Right atrium auricular region (tissue), 2 donors: ENCODE measurements at regions not wholly inside any gene's neighbourhood (a gene's known extent, or its start where the extent isn't known, plus 50 kb on each side); places are given as distances from the start of the nearest gene placed in this dataset.

Source experiments
- DNase-seq: peaks from one replicate; pipeline ENCODE4 v3.0.0-alpha.2; 2019; ENCODE audit warnings: low spot score
- H3K27ac ChIP-seq, 2 donors: fragments of 200-600 bp; sonication (generic); 1 replicate in 1 of 2; 2 replicates in 1 of 2; pipeline ENCODE4 v1.5.1; 2016 to 2019
- H3K27me3 ChIP-seq, 2 donors: fragments of 200-600 bp; sonication (generic); one replicate each; pipeline versions ENCODE4 v1.5.1 to v1.6.0; 2017 to 2019
- H3K36me3 ChIP-seq: fragments of 200-600 bp; sonication (generic); one replicate; pipeline ENCODE4 v1.5.1; 2016
- H3K4me1 ChIP-seq, 2 donors: fragments of 200-600 bp; sonication (generic); one replicate each; pipeline versions ENCODE4 v1.5.1 to v1.6.0; 2017 to 2019
- H3K4me3 ChIP-seq, 2 donors: fragments of 200-600 bp; sonication (generic); 1 replicate in 1 of 2; 2 replicates in 1 of 2; pipeline ENCODE4 v1.5.1; 2017 to 2019; ENCODE audit warnings: mild to moderate bottlenecking in 1 of 2, moderate library complexity in 1 of 2
- H3K9me3 ChIP-seq, 2 donors: fragments of 200-600 bp; sonication (generic); one replicate each; pipeline ENCODE4 v1.5.1; 2019
- CTCF ChIP-seq, 2 donors: fragments of 200-600 bp; sonication (generic); IDR thresholded peaks; one replicate each; pipeline ENCODE4 v1.5.1; 2019; ENCODE audit warnings: antibody characterized with exemption in 2 of 2

- no peak overlapping the region for H3K27ac ChIP-seq
- no peaks in the 10 kb centered on the region for H3K27me3 ChIP-seq
- H3K4me3 ChIP-seq, result no peak overlapping the region
- H3K36me3 ChIP-seq, result no peaks in the 10 kb centered on the region
- peaks cover 0 to 9% of the 10 kb centered on the region in 2 donors for H3K9me3 ChIP-seq
- TF ChIP-seq CTCF (IDR thresholded peaks at IDR 0.05), result no peak
- H3K4me1 ChIP-seq, result no peaks in the 10 kb centered on the region
- no peak for DNase-seq
Measured at GRCh38 chr2:221145396-221145795, 426.7 kb downstream of the EPHA4 start.

GRCh38 chr2:221153226-221153625, 418.9 kb downstream of the EPHA4 start:
- no peak overlapping the region for H3K4me3 ChIP-seq
- TF ChIP-seq CTCF (IDR thresholded peaks at IDR 0.05), result no peak
- no peaks in the 10 kb centered on the region for H3K27me3 ChIP-seq
- DNase-seq, result no peak
- no peaks in the 10 kb centered on the region for H3K9me3 ChIP-seq
- no peaks in the 10 kb centered on the region for H3K4me1 ChIP-seq
- no peaks in the 10 kb centered on the region for H3K36me3 ChIP-seq
- H3K27ac ChIP-seq, result no peak overlapping the region

- no peak for TF ChIP-seq CTCF (IDR thresholded peaks at IDR 0.05)
- H3K36me3 ChIP-seq, result no peaks in the 10 kb centered on the region
- no peaks in the 10 kb centered on the region for H3K9me3 ChIP-seq
- DNase-seq, result no peak
- no peaks in the 10 kb centered on the region for H3K4me1 ChIP-seq
- no peak overlapping the region for H3K4me3 ChIP-seq
- H3K27me3 ChIP-seq, result no peaks in the 10 kb centered on the region
- H3K27ac ChIP-seq, result no peak overlapping the region
Measured at GRCh38 chr2:221154176-221154575, 417.9 kb downstream of the EPHA4 start.

GRCh38 chr2:221156062-221156734, 415.9 kb downstream of the EPHA4 start:
- no peaks in the 10 kb centered on the region for H3K9me3 ChIP-seq
- no peak overlapping the region for H3K27ac ChIP-seq
- H3K4me3 ChIP-seq, result no peak overlapping the region
- H3K4me1 ChIP-seq, result no peaks in the 10 kb centered on the region
- TF ChIP-seq CTCF (IDR thresholded peaks at IDR 0.05), result no peak
- DNase-seq, result no peak
- no peaks in the 10 kb centered on the region for H3K36me3 ChIP-seq
- H3K27me3 ChIP-seq, result no peaks in the 10 kb centered on the region

GRCh38 chr2:221161186-221161585, 410.9 kb downstream of the EPHA4 start:
- Histone ChIP-seq H3K36me3 (no peaks in the 10 kb centered on the region), H3K9me3 (no peaks in the 10 kb centered on the region), H3K27me3 (no peaks in the 10 kb centered on the region), H3K4me1 (no peaks in the 10 kb centered on the region), H3K4me3 (no peak overlapping the region), H3K27ac (no peak overlapping the region)
- no peak for TF ChIP-seq CTCF (IDR thresholded peaks at IDR 0.05)
- DNase-seq, result no peak

- no peak for TF ChIP-seq CTCF (IDR thresholded peaks at IDR 0.05)
- H3K36me3 ChIP-seq, result no peaks in the 10 kb centered on the region
- no peak overlapping the region for H3K27ac ChIP-seq
- H3K9me3 ChIP-seq, result no peaks in the 10 kb centered on the region
- DNase-seq, result no peak
- no peaks in the 10 kb centered on the region for H3K4me1 ChIP-seq
- H3K4me3 ChIP-seq, result no peak overlapping the region
- H3K27me3 ChIP-seq, result no peaks in the 10 kb centered on the region
Measured at GRCh38 chr2:221166292-221166691, 405.8 kb downstream of the EPHA4 start.
